ENCODE measurements at regions not wholly inside any gene's neighbourhood (a gene's known extent, or its start where the extent isn't known, plus 50 kb on each side); places are given as distances from the start of the nearest gene placed in this dataset.

DNA sequence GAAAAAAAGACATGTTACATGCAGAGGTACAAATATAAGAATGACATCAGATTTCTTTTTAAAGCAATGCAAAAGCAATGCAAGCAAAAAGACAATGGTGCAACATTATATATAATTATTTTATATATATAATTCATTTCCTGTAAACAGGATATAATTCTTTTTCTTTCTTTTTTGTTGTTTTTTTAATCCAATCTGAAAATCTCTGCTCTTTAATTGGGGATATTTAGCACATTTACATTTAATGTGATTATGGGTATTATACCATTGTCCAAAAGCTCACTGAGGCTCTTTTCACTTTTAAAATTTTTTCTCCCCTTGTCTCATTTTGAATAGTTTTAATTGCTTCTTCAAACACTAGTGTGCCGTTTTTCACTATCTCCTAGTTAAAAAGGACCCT is 148.9 kb downstream of the FGF18 start:
- Histone ChIP-seq H2BK15ac (ENCODE audit: low read depth, poor library complexity, severe bottlenecking) (no peak overlapping the region), H3K27me3 (ENCODE audit: control insufficient read depth in 1 of 2, insufficient read depth in 1 of 2, low read length in 2 of 2) (no peaks in the 10 kb centered on the region), H3K27ac (ENCODE audit: low read length, poor library complexity, severe bottlenecking) (no peak overlapping the region), H3K18ac (ENCODE audit: low read depth in 1 of 2, low read length in 2 of 2) (no peak overlapping the region), H3K9ac (ENCODE audit: low read length) (no peak overlapping the region), H3K4ac (ENCODE audit: low read depth in 1 of 2, low read length in 2 of 2) (no peak overlapping the region), H2BK120ac (ENCODE audit: low read depth, low read length) (no peak overlapping the region), H3K79me1 (replicated peaks; ENCODE audit: low read length, poor library complexity, severe bottlenecking) (no peaks in the 10 kb centered on the region), H2AFZ (ENCODE audit: low read depth, low read length) (no peak overlapping the region), H3K36me3 (ENCODE audit: control insufficient read depth in 1 of 2, insufficient read depth in 2 of 2, low read depth in 1 of 2, low read length in 2 of 2) (no peaks in the 10 kb centered on the region), H3K4me3 (ENCODE audit: insufficient read depth in 1 of 2, low read depth in 1 of 2, low read length in 2 of 2) (no peak overlapping the region), H4K8ac (ENCODE audit: low read length) (no peak overlapping the region), H2BK5ac (ENCODE audit: low read depth, low read length, poor library complexity, severe bottlenecking) (no peak overlapping the region), H3K4me2 (ENCODE audit: low read length, poor library complexity, severe bottlenecking) (no peak overlapping the region), H3K14ac (ENCODE audit: low read length in 2 of 2) (no peak overlapping the region), H4K91ac (ENCODE audit: low read length) (no peak overlapping the region), H3K9me3 (ENCODE audit: control insufficient read depth, low read length) (peaks cover 23% of the 10 kb centered on the region), H3K23ac (ENCODE audit: low read length in 2 of 2) (no peak overlapping the region), H2BK12ac (ENCODE audit: low read length in 2 of 2) (no peak overlapping the region), H2AK5ac (ENCODE audit: low read length, severe bottlenecking) (no peak overlapping the region), H3K4me1 (ENCODE audit: control insufficient read depth, insufficient read depth, low read depth, low read length) (no peaks in the 10 kb centered on the region)
- no peak for DNase-seq
- whole genome bisulfite sequencing, result 71% methylated on average over 1 of the region's 1 CpG

DNA sequence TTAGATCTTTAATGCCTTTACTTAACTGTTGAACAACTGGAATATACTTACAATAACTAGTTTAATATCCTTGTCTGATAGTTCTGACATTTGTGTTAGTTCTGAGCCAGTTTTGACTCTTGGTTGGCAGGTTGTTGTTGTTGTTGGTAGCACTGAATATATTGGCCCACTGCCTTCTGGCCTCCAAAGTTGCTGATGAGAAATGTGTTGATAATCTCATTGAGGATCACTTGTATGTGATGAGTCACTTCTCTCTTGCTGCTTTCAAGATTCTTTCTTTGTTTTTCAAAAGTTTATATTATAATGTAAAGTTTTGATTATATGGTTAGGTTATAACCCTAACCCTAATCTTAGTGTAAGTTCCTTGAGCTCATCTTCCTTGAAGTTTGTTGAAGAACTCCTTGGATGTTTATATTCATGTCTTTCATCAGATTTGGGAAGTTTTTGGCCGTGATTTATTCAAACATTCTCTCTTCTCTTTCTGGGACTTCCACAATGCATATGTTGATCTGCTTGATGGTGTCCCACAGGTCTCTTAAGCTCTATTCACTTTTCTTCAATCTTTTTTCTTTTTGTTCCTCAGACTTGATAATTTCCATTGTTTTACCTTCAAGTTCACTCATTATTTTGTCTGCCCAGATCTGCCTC is 149.7 kb downstream of the FGF18 start:
- Histone ChIP-seq H2AFZ (ENCODE audit: low read depth, low read length) (no peak overlapping the region), H4K8ac (ENCODE audit: low read length) (no peak overlapping the region), H3K18ac (ENCODE audit: low read depth in 1 of 2, low read length in 2 of 2) (no peak overlapping the region), H3K9me3 (ENCODE audit: control insufficient read depth, low read length) (peaks cover 23% of the 10 kb centered on the region), H3K36me3 (ENCODE audit: control insufficient read depth in 1 of 2, insufficient read depth in 2 of 2, low read depth in 1 of 2, low read length in 2 of 2) (no peaks in the 10 kb centered on the region), H2BK120ac (ENCODE audit: low read depth, low read length) (no peak overlapping the region), H3K4me1 (ENCODE audit: control insufficient read depth, insufficient read depth, low read depth, low read length) (no peaks in the 10 kb centered on the region), H2BK5ac (ENCODE audit: low read depth, low read length, poor library complexity, severe bottlenecking) (no peak overlapping the region), H3K4me3 (ENCODE audit: insufficient read depth in 1 of 2, low read depth in 1 of 2, low read length in 2 of 2) (no peak overlapping the region), H4K91ac (ENCODE audit: low read length) (no peak overlapping the region), H3K79me1 (replicated peaks; ENCODE audit: low read length, poor library complexity, severe bottlenecking) (no peaks in the 10 kb centered on the region), H3K4ac (ENCODE audit: low read depth in 1 of 2, low read length in 2 of 2) (no peak overlapping the region), H2BK12ac (ENCODE audit: low read length in 2 of 2) (no peak overlapping the region), H3K9ac (ENCODE audit: low read length) (no peak overlapping the region), H3K23ac (ENCODE audit: low read length in 2 of 2) (no peak overlapping the region), H2AK5ac (ENCODE audit: low read length, severe bottlenecking) (no peak overlapping the region), H3K14ac (ENCODE audit: low read length in 2 of 2) (no peak overlapping the region), H3K27ac (ENCODE audit: low read length, poor library complexity, severe bottlenecking) (no peak overlapping the region), H2BK15ac (ENCODE audit: low read depth, poor library complexity, severe bottlenecking) (no peak overlapping the region), H3K27me3 (ENCODE audit: control insufficient read depth in 1 of 2, insufficient read depth in 1 of 2, low read length in 2 of 2) (peaks cover 0 to 1% of the 10 kb centered on the region in 2 experiments), H3K4me2 (ENCODE audit: low read length, poor library complexity, severe bottlenecking) (no peak overlapping the region)
- DNase-seq, result no peak
- 48% methylated on average over 1 of the region's 1 CpG for WGBS

DNA sequence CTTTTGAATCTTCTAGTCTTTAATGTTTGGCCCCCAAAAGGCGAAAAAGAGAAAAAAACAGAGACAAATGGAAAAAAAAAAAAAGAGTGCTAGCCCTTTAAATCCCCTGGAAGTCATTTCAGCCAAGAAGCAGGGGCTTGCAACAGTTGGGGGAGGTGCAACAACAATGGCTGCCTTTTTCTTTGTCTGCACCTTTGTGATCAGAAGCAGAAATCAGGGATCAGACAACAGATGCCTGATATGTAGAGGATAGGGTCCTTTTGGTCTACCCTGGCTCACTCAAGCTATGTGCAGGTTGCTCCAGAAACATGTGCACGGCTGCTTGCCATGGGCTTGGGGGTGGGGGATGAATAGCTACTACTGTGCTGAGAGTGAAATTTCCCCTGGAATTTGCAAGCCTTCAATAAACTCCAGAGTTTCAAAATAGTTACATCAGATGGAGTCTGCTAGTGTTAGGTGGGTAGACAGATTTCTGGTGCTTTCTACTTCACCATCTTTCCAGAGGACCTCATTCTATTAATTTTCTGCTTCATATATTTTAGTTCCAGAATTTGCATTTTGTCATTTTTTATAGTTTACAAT is 150.9 kb downstream of the FGF18 start:
- no peak overlapping the region for H2BK120ac ChIP-seq (ENCODE audit: low read depth, low read length)
- H3K79me1 ChIP-seq (replicated peaks; ENCODE audit: low read length, poor library complexity, severe bottlenecking), result no peaks in the 10 kb centered on the region
- H3K4ac ChIP-seq (ENCODE audit: low read depth in 1 of 2, low read length in 2 of 2), result no peak overlapping the region
- H2BK5ac ChIP-seq (ENCODE audit: low read depth, low read length, poor library complexity, severe bottlenecking), result no peak overlapping the region
- no peaks in the 10 kb centered on the region for H3K4me1 ChIP-seq (ENCODE audit: control insufficient read depth, insufficient read depth, low read depth, low read length)
- no peak overlapping the region for H4K8ac ChIP-seq (ENCODE audit: low read length)
- no peak overlapping the region for H3K23ac ChIP-seq (ENCODE audit: low read length in 2 of 2)
- no peak for DNase-seq
- no peak overlapping the region for H2AFZ ChIP-seq (ENCODE audit: low read depth, low read length)
- no peak overlapping the region for H2BK15ac ChIP-seq (ENCODE audit: low read depth, poor library complexity, severe bottlenecking)
- H3K9me3 ChIP-seq (ENCODE audit: control insufficient read depth, low read length), result peaks cover 23% of the 10 kb centered on the region
- H4K91ac ChIP-seq (ENCODE audit: low read length), result no peak overlapping the region
- H2BK12ac ChIP-seq (ENCODE audit: low read length in 2 of 2), result no peak overlapping the region
- no peak overlapping the region for H3K4me3 ChIP-seq (ENCODE audit: insufficient read depth in 1 of 2, low read depth in 1 of 2, low read length in 2 of 2)
- no peak overlapping the region for H3K14ac ChIP-seq (ENCODE audit: low read length in 2 of 2)
- peaks cover 0 to 8% of the 10 kb centered on the region in 2 experiments for H3K27me3 ChIP-seq (ENCODE audit: control insufficient read depth in 1 of 2, insufficient read depth in 1 of 2, low read length in 2 of 2)
- H3K18ac ChIP-seq (ENCODE audit: low read depth in 1 of 2, low read length in 2 of 2), result no peak overlapping the region
- H2AK5ac ChIP-seq (ENCODE audit: low read length, severe bottlenecking), result no peak overlapping the region
- H3K9ac ChIP-seq (ENCODE audit: low read length), result no peak overlapping the region
- no peak overlapping the region for H3K4me2 ChIP-seq (ENCODE audit: low read length, poor library complexity, severe bottlenecking)
- no peak overlapping the region for H3K27ac ChIP-seq (ENCODE audit: low read length, poor library complexity, severe bottlenecking)
- no peaks in the 10 kb centered on the region for H3K36me3 ChIP-seq (ENCODE audit: control insufficient read depth in 1 of 2, insufficient read depth in 2 of 2, low read depth in 1 of 2, low read length in 2 of 2)
- WGBS, result 59% methylated on average over 2 of the region's 2 CpGs

DNA sequence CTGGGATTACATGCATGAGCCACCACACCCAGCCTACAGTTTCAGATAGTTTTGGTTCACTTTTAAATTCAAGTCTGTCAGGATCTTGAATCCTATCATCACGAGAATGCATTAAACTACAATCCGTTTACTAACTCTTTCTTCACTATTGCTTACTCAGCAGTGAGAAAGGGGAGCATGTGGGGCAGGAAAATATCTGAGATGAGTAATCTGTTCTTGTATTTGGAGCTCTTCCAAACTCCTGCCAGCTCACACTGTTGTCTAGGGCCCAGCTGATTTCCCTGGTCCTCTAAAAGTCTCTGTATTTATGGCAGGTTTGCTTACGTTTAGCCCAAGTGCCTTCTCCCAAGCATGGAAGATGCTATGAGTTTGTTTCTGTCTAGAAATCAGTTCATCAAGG is 152.2 kb downstream of the FGF18 start:
- H3K14ac ChIP-seq (ENCODE audit: low read length in 2 of 2), result no peak overlapping the region
- no peak overlapping the region for H2BK120ac ChIP-seq (ENCODE audit: low read depth, low read length)
- no peak overlapping the region for H2BK5ac ChIP-seq (ENCODE audit: low read depth, low read length, poor library complexity, severe bottlenecking)
- no peak overlapping the region for H3K4me3 ChIP-seq (ENCODE audit: insufficient read depth in 1 of 2, low read depth in 1 of 2, low read length in 2 of 2)
- H3K4ac ChIP-seq (ENCODE audit: low read depth in 1 of 2, low read length in 2 of 2), result no peak overlapping the region
- no peak overlapping the region for H2BK12ac ChIP-seq (ENCODE audit: low read length in 2 of 2)
- H3K4me2 ChIP-seq (ENCODE audit: low read length, poor library complexity, severe bottlenecking), result no peak overlapping the region
- peaks cover 23% of the 10 kb centered on the region for H3K9me3 ChIP-seq (ENCODE audit: control insufficient read depth, low read length)
- H3K36me3 ChIP-seq (ENCODE audit: control insufficient read depth in 1 of 2, insufficient read depth in 2 of 2, low read depth in 1 of 2, low read length in 2 of 2), result no peaks in the 10 kb centered on the region
- no peak overlapping the region for H2BK15ac ChIP-seq (ENCODE audit: low read depth, poor library complexity, severe bottlenecking)
- H2AK5ac ChIP-seq (ENCODE audit: low read length, severe bottlenecking), result no peak overlapping the region
- H3K4me1 ChIP-seq (ENCODE audit: control insufficient read depth, insufficient read depth, low read depth, low read length), result peaks cover 2% of the 10 kb centered on the region
- H4K8ac ChIP-seq (ENCODE audit: low read length), result no peak overlapping the region
- no peak overlapping the region for H3K18ac ChIP-seq (ENCODE audit: low read depth in 1 of 2, low read length in 2 of 2)
- 50% methylated on average over 1 of the region's 3 CpGs for WGBS
- H3K9ac ChIP-seq (ENCODE audit: low read length), result no peak overlapping the region
- H3K27ac ChIP-seq (ENCODE audit: low read length, poor library complexity, severe bottlenecking), result no peak overlapping the region
- H3K23ac ChIP-seq (ENCODE audit: low read length in 2 of 2), result no peak overlapping the region
- H3K27me3 ChIP-seq (ENCODE audit: control insufficient read depth in 1 of 2, insufficient read depth in 1 of 2, low read length in 2 of 2), result peaks cover 0 to 18% of the 10 kb centered on the region in 2 experiments
- H2AFZ ChIP-seq (ENCODE audit: low read depth, low read length), result no peak overlapping the region
- H3K79me1 ChIP-seq (replicated peaks; ENCODE audit: low read length, poor library complexity, severe bottlenecking), result no peaks in the 10 kb centered on the region
- no peak overlapping the region for H4K91ac ChIP-seq (ENCODE audit: low read length)
- peak; percentile 33 for DNase-seq
